ENCODE measurements at regions not wholly inside any gene's neighbourhood (a gene's known extent, or its start where the extent isn't known, plus 50 kb on each side); places are given as distances from the start of the nearest gene placed in this dataset.
"Not testable (repeated sequence)": the region's sequence is repeated elsewhere in the genome, so short reads cannot be mapped to it uniquely, and the experiment has no call there.

DNA sequence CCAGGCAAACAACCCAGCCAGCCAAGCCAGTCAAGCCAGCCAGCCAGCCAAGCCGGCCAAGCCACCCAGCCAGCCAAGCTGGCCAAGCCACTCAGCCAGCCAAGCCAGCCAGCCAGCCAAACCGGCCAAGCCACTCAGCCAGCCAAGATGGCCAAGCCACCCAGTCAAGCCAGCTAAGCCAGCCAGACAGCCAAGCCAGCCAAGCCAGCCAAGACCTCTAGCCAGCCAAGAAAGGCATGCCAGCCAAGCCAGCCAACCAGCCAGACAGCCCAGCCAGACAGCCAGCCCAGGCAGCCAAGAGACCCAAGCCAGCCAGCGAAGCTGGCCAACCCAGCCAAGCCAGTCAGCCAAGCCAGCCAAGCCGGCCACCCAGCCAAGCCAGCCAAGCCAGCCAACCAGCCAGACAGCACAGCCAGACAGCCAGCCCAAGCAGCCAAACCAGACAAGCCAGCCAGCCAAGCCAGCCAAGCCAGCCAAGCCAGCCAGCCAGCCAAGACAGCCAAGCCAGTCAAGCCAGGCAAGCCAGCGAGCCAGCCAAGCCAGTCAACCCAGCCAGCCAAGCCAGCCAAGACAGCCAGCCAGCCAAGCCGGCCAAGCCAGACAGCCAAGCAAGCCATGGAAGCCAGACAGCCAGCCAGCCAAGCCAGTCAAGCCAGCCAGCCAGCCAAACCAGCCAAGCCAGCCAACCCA, 1598.0 kb downstream of the RPIA start:
- H3K9me3 ChIP-seq; H3K4me1 ChIP-seq; DNase-seq (ENCODE audit: low spot score in 2 of 2); H3K36me3 ChIP-seq; H3K27ac ChIP-seq; H3K27me3 ChIP-seq; H3K4me3 ChIP-seq: not testable (repeated sequence)
- WGBS, 2 donors: 92% methylated on average over 3 of the region's 6 CpGs; no CpG with 5 or more reads in 1 of the 2 donors

DNA sequence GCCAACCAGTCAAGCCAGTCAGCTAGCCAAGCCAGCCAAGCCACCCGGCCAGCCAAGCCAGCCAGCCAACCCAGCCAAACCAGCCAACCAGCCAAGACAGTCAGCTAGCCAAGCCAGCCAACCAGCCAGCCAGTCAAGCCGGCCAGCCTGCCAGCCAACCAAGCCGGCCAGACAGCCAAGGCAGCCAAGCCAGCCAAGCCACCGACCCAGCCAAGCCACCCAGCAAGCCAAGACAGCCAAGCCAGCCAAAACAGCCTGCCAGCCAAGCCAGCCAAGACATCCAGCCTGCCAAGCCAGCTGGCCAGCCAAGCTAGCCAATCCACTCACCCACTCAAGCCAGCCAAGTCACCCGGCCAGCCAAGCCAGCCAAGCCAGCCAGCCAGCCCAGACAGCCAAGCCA, 1599.2 kb downstream of the RPIA start:
- H3K4me1 ChIP-seq; H3K36me3 ChIP-seq; DNase-seq (ENCODE audit: low spot score in 2 of 2); H3K4me3 ChIP-seq; H3K27me3 ChIP-seq; H3K27ac ChIP-seq; H3K9me3 ChIP-seq: not testable (repeated sequence)
- WGBS, 2 donors: 85 to 89% methylated on average over 2 to 5 of the region's 5 CpGs

DNA sequence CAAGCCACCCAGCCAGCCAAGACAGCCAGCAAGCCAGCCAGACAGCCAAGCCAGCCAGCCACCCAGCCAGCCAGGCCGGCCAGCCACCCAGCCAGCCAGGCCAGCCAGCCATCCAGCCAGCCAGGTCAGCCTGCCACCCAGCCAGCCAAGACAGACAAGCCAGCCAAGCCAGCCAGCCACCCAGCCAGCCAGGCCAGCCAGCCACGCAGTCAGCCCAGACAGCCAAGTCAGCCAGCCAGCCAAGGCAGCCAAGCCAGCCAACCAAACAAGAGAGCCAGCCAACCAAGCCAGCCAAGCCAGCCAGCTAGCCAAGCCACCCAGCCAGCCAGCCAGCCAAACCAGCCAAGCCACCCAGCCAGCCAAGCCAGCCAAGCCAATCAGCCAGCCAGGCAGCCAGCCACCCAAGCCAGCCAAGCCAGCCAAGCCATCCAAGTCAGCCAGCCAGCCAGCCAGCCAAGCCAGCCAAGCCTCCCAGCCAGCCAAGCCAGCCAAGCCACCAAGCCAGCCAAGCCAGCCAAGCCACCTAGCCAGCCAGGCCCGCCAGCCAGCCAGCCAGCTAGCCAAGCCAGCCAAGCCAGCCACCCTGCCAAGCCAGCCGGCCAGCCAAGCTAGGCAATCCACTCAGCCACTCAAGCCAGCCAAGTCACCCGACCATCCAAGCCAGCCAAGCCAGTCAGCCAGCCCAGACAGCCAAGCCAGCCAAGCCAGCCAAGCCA, 1599.9 kb downstream of the RPIA start:
- not testable (repeated sequence) for H3K4me3 ChIP-seq; H3K36me3 ChIP-seq; H3K4me1 ChIP-seq; DNase-seq (ENCODE audit: low spot score in 2 of 2); H3K27ac ChIP-seq; H3K9me3 ChIP-seq; H3K27me3 ChIP-seq
- 66% methylated on average over 3 of the region's 5 CpGs; no CpG with 5 or more reads in 1 of the 2 donors for WGBS, 2 donors

DNA sequence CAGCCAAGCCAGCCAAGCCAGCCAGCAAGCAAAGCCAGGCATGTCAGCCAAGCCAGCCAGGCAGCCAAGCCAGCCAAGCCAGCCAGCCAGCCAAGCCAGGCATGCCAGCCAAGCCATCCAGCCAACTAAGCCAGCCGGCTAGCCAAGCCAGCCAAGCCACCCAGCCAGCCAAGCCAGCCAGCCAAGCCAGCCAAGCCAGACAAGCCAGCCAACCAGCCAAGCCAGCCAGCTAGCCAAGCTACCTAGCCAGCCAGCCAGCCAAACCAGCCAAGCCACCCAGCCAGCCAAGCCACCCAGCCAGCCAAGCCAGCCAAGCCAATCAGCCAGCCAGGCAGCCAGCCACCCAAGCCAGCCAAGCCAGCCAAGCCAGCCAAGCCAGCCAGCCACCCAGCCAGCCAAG, 1600.5 kb downstream of the RPIA start:
- not testable (repeated sequence) for H3K9me3 ChIP-seq; H3K27me3 ChIP-seq; H3K27ac ChIP-seq; H3K36me3 ChIP-seq; DNase-seq (ENCODE audit: low spot score in 2 of 2); H3K4me3 ChIP-seq; H3K4me1 ChIP-seq
- 100% methylated on average over 1 of the region's 1 CpG; no CpG with 5 or more reads in 1 of the 2 donors for WGBS, 2 donors

DNA sequence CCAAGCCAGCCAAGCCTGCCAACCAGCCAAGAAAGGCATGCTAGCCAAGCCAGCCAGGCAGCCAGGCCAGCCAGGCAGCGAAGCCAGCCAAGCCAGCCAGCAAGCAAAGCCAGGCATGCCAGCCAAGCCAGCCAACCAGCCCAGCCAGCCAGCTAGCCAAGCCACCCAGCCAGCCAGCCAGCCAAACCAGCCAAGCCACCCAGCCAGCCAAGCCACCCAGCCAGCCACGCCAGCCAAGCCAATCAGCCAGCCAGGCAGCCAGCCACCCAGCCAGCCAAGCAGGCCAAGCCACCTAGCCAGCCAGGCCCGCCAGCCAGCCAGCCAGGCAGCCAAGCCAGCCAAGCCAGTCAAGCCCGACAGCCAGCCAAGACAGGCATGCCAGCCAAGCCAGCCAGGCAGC, 1601.0 kb downstream of the RPIA start:
- not testable (repeated sequence) for H3K9me3 ChIP-seq

DNA sequence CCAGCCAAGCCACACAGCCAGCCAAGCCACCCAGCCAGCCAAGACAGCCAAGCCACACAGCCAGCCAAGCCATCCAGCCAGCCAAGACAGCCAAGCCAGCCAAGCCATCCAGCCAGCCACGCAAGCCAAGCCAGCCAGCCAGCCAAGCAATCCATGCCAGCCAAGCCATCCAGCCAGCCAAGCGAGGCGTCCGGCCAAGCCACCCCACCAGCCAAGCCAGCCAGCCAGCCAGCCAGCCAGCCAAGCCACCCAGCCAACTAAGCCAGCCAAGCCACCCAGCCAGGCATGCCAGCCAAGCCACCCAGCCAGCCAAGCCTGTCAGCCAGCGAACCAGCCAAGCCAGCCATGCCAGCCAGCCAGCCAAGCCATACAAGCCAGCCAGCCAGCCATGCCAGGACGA, 1601.8 kb downstream of the RPIA start:
- not testable (repeated sequence) for H3K27me3 ChIP-seq; H3K4me3 ChIP-seq; H3K27ac ChIP-seq; H3K4me1 ChIP-seq; H3K9me3 ChIP-seq; DNase-seq (ENCODE audit: low spot score in 2 of 2); H3K36me3 ChIP-seq
- WGBS, 2 donors: 66 to 81% methylated on average over 2 to 6 of the region's 6 CpGs

More for the DNA sequence above, 1601.0 kb downstream of the RPIA start:
- not testable (repeated sequence) for H3K27ac ChIP-seq; H3K4me3 ChIP-seq; H3K36me3 ChIP-seq; DNase-seq (ENCODE audit: low spot score in 2 of 2); H3K27me3 ChIP-seq; H3K4me1 ChIP-seq
- WGBS, 2 donors: 92% methylated on average over 4 of the region's 4 CpGs; no CpG with 5 or more reads in 1 of the 2 donors

DNA sequence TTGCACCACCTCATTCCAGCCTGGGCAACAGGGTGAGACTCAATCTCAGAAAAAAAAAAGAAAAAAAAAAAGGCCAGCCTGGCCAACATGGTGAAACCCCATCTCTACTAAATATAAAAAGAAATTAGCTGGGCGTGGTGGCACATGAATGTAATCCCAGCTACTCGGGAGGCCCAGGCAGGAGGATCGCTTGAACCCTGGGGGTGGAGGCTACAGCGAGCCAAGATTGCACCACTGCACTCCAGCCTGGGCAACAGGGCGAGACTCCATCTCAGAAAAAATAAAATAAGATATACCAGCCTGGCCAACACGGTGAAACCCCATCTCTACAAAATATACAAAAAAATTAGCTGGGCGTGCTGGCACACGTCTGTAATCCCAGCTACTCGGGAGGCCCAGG, 1602.3 kb downstream of the RPIA start:
- not testable (repeated sequence) for H3K27ac ChIP-seq; H3K9me3 ChIP-seq; H3K4me3 ChIP-seq; H3K27me3 ChIP-seq; H3K36me3 ChIP-seq; H3K4me1 ChIP-seq; DNase-seq (ENCODE audit: low spot score in 2 of 2)
- 93% methylated on average over 8 to 9 of the region's 9 CpGs for WGBS, 2 donors

DNA sequence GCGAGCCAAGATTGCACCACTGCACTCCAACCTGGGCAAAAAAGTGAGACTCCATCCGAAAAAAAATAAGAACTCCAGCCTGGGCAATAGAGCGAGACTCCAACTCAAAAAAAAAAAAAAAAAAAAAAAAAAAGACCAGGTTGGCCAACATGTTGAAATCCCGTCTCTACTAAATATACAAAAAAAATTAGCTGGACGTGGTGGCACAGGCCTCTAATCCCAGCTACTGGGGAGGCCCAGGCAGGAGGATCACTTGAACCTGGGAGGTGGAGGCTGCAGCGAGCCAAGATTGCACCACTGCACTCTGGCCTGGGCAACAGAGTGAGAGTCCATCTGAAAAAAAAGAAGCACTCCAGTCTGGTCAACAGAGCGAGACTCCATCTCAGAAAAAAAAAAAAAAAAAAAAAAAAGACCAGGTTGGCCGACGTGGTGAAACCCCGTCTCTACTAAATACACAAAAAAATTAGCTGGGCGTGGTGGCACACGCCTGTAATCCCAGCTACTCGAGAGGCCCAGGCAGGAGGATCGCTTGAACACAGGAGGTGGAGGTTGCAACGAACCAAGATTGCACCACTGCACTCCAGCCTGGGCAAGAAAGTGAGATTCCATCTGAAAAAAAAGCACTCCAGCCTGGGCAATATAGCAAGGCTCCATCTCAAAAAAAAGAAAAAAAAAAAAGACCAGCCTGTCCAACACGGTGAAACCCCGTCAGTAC, 1603.7 kb downstream of the RPIA start:
- 87% methylated on average over 15 to 17 of the region's 17 CpGs for WGBS, 2 donors
- H3K9me3 ChIP-seq: not testable (repeated sequence)

DNA sequence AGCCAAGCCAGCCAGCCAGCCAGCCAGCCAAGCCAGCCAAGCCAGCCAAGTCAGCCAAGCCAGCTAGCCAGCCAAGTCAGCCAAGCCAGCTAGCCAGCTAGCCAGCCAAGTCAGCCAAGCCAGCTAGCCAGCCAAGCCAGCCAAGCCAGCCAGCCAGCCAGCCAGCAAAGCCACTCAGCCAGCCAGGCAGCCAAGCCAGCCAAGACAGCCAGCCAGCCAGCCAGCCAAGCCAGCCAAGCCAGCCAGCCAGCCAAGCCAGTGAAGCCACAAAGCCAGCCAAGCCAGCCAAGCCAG, 1605.0 kb downstream of the RPIA start:
- H3K9me3 ChIP-seq; H3K27ac ChIP-seq; H3K36me3 ChIP-seq; DNase-seq (ENCODE audit: low spot score in 2 of 2); H3K4me1 ChIP-seq; H3K27me3 ChIP-seq; H3K4me3 ChIP-seq: not testable (repeated sequence)

More for the DNA sequence above, 1603.7 kb downstream of the RPIA start:
- H3K27me3 ChIP-seq; H3K36me3 ChIP-seq; H3K27ac ChIP-seq; H3K4me3 ChIP-seq; H3K4me1 ChIP-seq; DNase-seq (ENCODE audit: low spot score in 2 of 2): not testable (repeated sequence)

DNA sequence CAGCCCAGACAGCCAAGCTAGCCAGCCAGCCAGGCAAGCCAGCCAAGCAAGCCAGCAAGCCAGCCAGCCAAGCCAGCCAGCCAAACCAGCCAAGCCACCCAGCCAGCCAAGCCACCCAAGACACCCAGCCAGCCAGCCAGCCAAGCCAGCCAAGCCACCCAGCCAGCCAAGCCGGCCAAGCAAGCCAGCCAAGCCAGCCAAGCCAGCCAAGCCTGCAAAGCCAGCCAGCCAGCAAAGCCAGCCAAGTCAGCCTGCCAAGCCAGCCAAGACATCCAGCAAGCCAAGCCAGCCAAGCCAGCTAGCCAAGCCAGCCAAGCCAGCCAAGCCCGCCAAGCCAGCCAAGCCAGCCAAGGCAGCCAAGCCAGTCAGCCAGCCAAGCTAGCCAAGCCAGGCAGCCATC, 1606.2 kb downstream of the RPIA start:
- H3K36me3 ChIP-seq; H3K9me3 ChIP-seq; DNase-seq (ENCODE audit: low spot score in 2 of 2); H3K4me1 ChIP-seq; H3K27me3 ChIP-seq; H3K4me3 ChIP-seq; H3K27ac ChIP-seq: not testable (repeated sequence)
- 85% methylated on average over 2 of the region's 2 CpGs; no CpG with 5 or more reads in 1 of the 2 donors for WGBS, 2 donors

DNA sequence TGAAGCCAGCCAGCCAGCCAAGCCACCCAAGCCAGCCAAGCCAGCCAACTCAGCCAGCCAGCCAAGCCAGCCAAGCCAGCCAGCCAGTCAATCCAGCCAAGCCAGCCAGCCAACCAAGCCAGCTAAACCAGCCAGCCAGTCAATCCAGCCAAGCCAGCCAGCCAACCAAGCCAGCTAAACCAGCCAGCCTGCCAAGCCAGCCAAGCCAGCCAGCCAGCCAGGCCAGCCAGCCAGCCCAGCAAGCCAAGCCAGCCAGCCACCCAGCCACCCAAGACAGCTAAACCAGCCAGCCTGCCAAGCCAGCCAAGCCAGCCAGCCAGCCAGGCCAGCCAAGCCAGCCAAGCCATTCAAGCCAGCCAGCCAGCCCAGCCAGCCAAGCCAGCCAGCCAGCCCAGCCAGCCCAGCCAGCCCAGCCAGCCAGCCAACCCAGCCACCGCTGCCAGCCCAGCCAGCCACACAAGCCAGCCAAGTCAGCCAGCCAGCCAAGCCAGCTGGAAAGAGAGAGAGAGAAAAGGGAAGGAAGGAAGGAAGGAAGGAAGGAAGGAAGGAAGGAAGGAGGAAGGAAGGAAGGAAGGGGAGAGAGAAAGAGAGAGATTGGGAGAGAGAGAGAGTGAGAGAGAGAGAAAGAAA, 1606.8 kb downstream of the RPIA start:
- not testable (repeated sequence) for H3K27me3 ChIP-seq; H3K36me3 ChIP-seq; H3K4me3 ChIP-seq; H3K4me1 ChIP-seq; H3K27ac ChIP-seq; H3K9me3 ChIP-seq; DNase-seq (ENCODE audit: low spot score in 2 of 2)
- WGBS, 2 donors: 63 to 76% methylated on average over 1 of the region's 1 CpG

DNA sequence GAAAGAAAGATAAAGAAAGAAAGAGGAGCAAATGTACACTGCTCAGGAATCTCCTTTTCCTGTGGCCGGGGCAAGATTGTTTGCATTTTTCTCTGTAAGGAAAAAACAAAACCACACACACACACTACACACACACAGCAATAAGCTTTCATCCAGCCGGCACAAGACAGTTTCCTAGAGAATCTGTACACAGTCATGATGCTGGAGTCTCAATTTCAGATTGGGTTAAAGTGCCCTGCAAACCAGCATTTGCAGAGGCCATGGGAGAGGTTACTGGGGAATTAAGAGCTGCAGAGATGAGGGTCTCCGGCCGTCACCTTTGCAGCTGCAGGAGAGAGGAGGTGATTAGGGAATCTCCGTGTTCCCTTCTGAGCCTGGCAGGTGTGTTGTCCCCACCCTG, 1607.5 kb downstream of the RPIA start:
- H3K9me3 ChIP-seq; H3K27me3 ChIP-seq; H3K4me1 ChIP-seq; H3K36me3 ChIP-seq; H3K27ac ChIP-seq; DNase-seq (ENCODE audit: low spot score in 2 of 2); H3K4me3 ChIP-seq: not testable (repeated sequence)
- 72 to 83% methylated on average over 1 to 2 of the region's 5 CpGs for WGBS, 2 donors

DNA sequence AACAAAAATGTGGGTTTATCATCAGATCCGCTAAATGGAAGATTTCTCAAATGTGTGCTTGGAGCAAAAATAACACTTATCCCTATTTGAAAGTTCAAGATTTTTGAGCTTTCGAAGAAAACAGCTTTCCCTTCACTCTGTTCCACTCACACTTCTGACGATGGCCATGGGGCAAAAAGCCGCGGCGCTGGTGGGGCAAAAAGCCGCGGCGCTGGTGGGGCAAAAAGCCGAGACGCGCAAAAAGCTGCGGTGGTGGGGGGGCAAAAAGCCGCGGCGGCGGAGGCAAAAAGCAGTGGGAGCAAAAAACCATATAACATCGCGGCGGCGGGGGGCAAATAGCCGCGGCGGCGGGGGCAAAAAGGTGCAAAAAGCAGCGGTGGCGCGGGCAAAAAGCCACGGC, 1631.5 kb downstream of the RPIA start:
- WGBS, 2 donors: 13 to 32% methylated on average over 18 to 24 of the region's 29 CpGs
- peaks cover 0 to 31% of the 10 kb centered on the region in 2 donors for H3K27me3 ChIP-seq
- not testable (repeated sequence) for DNase-seq (ENCODE audit: low spot score in 2 of 2); H3K27ac ChIP-seq; H3K9me3 ChIP-seq; H3K4me1 ChIP-seq; H3K36me3 ChIP-seq
- H3K4me3 ChIP-seq: peak overlapping the region in 1 of 4 donors; percentile 42

Measured in tibial nerve (tissue), 4 donors.